HAP-1 (cell line): ENCODE measurements at regions not wholly inside any gene's neighbourhood (a gene's known extent, or its start where the extent isn't known, plus 50 kb on each side); places are given as distances from the start of the nearest gene placed in this dataset.
"Not testable (repeated sequence)": the region's sequence is repeated elsewhere in the genome, so short reads cannot be mapped to it uniquely, and the experiment has no call there.

Experiments
- DNase-seq, 2 experiments: peaks; one replicate each; pipeline ENCODE4 v3.0.0-alpha.2; 2016 to 2020; ENCODE audit warnings: low spot score in 2 of 2
- H3K27me3 ChIP-seq: fragments of 250-450 bp; sonication (Bioruptor Pico); 2 replicates; pipeline ENCODE4 v1.5.1; 2020; ENCODE audit warnings: low read depth, mild to moderate bottlenecking, moderate library complexity
- H3K36me3 ChIP-seq: fragments of 250-450 bp; sonication (Bioruptor Pico); replicated peaks from 2 replicates; pipeline ENCODE4 v1.5.1; 2020; ENCODE audit warnings: mild to moderate bottlenecking
- H3K4me1 ChIP-seq: fragments of 250-450 bp; sonication (Bioruptor Pico); 2 replicates; pipeline ENCODE4 v1.5.1; 2020; ENCODE audit warnings: mild to moderate bottlenecking
- H3K4me3 ChIP-seq: fragments of 250-450 bp; sonication (Bioruptor Pico); 2 replicates; pipeline ENCODE4 v1.5.1; 2020; ENCODE audit warnings: mild to moderate bottlenecking, moderate library complexity
- H3K9me3 ChIP-seq: fragments of 250-450 bp; sonication (Bioruptor Pico); 2 replicates; pipeline ENCODE4 v1.5.1; 2020; ENCODE audit warnings: mild to moderate bottlenecking, moderate library complexity
- in situ Hi-C: fragments of 300-500 bp; cut with MboI; formaldehyde crosslinking; loops from 3 replicates; pipeline ENCODE4 v1.14.3; 2020; ENCODE audit warnings: low sequenced_read_pairs, inconsistent platforms, mixed read lengths

DNA sequence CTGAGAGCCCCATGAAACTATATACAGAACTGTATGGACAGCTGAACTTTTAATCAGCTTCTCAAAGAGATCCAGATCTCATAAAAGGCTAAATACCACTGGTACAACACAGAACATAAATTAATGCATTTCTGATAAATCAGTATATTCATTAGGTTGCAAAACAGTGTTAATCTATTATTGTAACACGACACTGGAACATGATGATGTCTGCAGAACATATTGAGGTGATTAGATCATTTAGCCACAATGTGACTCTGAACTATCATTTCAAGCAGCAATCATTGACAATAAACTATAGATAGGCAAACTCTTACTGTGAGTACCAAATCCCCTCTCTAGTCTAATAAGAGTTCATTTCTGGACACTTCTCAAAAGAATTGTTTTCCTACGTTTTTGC is 50.3 kb downstream of the GASK1B start:
- in situ Hi-C loops = no loop called here
- Histone ChIP-seq H3K9me3 (no peaks in the 10 kb centered on the region), H3K36me3 (peaks cover 8% of the 10 kb centered on the region), H3K27me3 (no peaks in the 10 kb centered on the region), H3K4me1 (peaks cover 38% of the 10 kb centered on the region), H3K4me3 (no peak overlapping the region)
- no peak for DNase-seq

DNA sequence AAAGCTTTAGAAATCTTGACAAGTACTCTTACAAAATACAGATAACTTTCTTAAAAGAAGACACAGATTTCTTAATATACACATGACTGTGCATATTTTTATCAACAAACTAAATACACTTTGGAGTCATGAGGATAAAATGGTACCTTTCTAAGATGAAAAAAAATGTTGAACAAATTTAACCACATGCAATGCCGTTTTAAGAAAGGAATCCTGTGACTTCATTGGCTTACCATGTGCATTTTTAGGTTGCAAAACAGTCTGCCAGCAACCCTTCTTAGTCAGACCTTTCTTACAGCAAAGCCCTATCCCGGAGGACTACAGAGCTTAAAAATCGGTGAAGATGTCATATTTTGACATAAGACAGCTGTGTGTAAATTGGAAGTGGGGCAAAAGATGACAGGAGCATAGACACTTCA is 51.7 kb downstream of the GASK1B start:
- no peak for DNase-seq
- no peaks in the 10 kb centered on the region for H3K36me3 ChIP-seq
- in situ Hi-C loops = no loop called here

DNA sequence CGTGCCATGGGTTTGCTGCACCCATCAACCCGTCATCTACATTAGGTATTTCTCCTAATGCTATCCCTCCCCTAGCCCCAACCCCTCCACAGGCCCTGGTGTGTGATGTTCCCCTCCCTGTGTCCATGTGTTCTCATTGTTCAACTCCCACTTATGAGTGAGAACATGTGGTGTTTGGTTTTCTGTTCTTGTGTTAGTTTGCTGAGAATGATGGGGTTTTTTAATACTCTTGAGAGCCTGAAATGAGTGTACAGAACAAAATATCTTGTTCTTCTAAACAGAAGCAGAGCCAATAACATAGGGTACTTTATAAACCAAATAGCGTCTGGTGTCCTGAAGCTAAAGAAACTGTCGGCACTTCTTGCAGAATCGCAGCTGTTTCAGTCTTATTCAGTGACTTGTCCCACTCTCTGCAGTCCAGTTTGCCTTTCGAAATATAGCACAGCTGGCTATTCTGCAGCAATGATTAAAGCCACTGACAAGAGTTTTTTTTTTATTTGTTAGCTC is 52.1 kb downstream of the GASK1B start:
- H3K36me3 ChIP-seq = not testable (repeated sequence)

More for the DNA sequence above, 51.7 kb downstream of the GASK1B start:
- no peaks in the 10 kb centered on the region for H3K9me3 ChIP-seq
- H3K4me3 ChIP-seq = no peak overlapping the region
- no peaks in the 10 kb centered on the region for H3K27me3 ChIP-seq
- H3K4me1 ChIP-seq = peaks cover 24% of the 10 kb centered on the region

DNA sequence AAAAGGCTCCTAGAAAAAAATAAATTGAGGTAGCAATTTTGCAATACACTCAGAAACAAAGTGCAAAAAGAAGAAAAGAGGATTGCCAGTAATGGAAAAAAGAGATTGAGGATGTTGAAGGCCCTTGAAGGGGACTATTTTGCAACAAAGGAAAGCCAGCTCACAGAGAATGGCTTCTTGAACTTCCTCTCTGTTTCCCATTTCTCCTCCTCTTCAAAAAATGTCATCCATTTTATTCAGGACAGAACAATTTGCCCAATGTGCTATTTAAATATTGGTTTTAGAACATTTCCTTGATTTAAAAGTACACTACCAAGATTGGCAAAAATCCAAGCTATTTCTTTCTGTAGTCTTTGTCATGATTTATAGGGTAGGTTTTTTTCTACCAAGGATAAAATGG is 60.2 kb downstream of the GASK1B start:
- DNase-seq = no peak
- no peak overlapping the region for H3K4me3 ChIP-seq
- H3K9me3 ChIP-seq = no peaks in the 10 kb centered on the region
- peaks cover 23% of the 10 kb centered on the region for H3K4me1 ChIP-seq
- in situ Hi-C loops = no loop called here
- H3K27me3 ChIP-seq = no peaks in the 10 kb centered on the region
- H3K36me3 ChIP-seq = no peaks in the 10 kb centered on the region

More for the DNA sequence above, 52.1 kb downstream of the GASK1B start:
- H3K9me3 ChIP-seq, H3K27me3 ChIP-seq, in situ Hi-C loops, DNase-seq, H3K4me3 ChIP-seq: not testable (repeated sequence)
- H3K4me1 ChIP-seq = peaks cover 19% of the 10 kb centered on the region

DNA sequence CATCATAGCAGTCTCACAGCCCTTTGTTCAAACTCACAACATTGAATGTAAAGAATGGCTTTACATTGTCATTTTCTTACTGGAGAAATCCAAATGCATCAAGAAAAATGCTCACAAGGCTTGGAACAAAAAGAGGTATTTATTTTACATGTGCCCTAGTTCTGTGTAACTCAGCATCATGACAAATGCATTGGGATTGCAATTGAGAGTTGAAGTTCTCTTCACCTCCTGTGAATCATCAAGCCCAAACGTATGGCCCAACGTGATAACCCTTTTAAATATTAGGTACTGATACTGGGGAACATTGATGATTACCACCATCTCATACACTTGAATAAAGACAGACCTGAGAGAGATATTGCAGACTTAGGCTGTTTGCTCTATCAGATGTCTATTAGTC is 61.6 kb downstream of the GASK1B start:
- Histone ChIP-seq H3K4me3 (no peak overlapping the region), H3K27me3 (no peaks in the 10 kb centered on the region), H3K9me3 (no peaks in the 10 kb centered on the region), H3K4me1 (peaks cover 23% of the 10 kb centered on the region), H3K36me3 (no peaks in the 10 kb centered on the region)
- in situ Hi-C loops = no loop called here
- peak in 1 of 2 experiments; percentile 81 for DNase-seq

DNA sequence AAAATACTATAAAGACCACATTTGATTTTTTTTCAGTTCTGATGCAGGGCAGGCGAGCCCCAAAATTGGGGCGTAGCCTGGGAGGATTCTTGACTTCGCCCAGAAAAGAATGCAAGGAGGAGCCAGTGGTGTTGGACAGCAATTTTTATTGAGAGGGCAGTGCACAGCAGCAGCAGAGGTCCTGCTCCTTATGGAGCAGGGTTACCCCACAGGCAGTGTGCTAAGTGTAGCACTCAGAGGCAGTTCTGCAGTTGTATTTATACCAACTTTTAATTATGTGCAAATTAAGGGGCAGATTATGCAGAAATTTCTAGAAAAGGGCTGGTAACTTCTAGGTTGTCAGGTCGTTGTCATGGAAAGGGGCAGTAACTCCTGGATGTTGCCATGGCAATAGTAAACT is 69.9 kb downstream of the GASK1B start:
- Histone ChIP-seq H3K9me3 (no peaks in the 10 kb centered on the region), H3K36me3 (no peaks in the 10 kb centered on the region), H3K27me3 (no peaks in the 10 kb centered on the region), H3K4me3 (no peak overlapping the region), H3K4me1 (peaks cover 9% of the 10 kb centered on the region)
- in situ Hi-C loops = no loop called here
- no peak for DNase-seq

DNA sequence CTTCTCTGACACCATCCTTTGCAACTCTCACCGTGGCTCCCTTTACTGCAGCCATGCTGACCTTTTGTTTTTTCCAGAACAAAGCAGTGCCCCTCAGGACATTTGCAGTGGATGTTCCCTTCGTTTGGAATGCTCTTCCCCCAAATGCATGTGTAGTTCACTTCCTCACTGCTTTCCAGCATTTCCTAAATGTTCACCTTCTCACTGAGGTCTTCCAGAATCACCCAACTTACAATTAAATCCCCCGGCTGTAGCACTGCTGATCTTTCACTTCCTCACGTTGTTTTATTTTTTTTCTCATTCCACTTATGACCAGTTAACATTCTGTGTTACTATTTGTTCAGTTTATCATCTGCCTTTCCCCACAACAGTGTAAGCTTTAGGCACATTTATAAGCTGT is 73.1 kb downstream of the GASK1B start:
- no peak overlapping the region for H3K4me3 ChIP-seq
- peak in 1 of 2 experiments; percentile 12 for DNase-seq
- no peaks in the 10 kb centered on the region for H3K9me3 ChIP-seq
- in situ Hi-C loops = no loop called here
- H3K4me1 ChIP-seq = peaks cover 9% of the 10 kb centered on the region
- H3K36me3 ChIP-seq = no peaks in the 10 kb centered on the region
- H3K27me3 ChIP-seq = no peaks in the 10 kb centered on the region

DNA sequence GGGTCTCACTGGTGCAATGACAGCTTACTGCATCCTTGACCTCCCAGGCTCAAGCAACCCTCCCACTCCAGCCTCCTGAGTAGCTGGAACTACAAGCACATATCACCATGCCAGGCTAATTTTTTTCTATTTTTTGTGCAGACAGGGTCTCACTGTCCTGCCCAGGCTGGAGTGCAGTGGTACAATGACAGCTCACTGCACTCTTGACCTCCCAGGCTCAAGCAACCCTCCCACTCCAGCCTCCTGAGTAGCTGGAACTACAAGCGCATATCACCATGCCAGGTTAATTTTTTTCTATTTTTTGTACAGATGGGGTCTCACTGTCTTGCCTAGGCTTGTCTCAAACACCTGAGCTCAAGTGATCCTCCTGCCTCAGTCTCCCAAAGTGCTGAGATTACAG is 74.0 kb downstream of the GASK1B start:
- in situ Hi-C loops = no loop called here
- no peaks in the 10 kb centered on the region for H3K36me3 ChIP-seq
- DNase-seq = no peak
- H3K9me3 ChIP-seq = no peaks in the 10 kb centered on the region
- H3K4me1 ChIP-seq = peaks cover 9% of the 10 kb centered on the region
- H3K27me3 ChIP-seq = no peaks in the 10 kb centered on the region
- no peak overlapping the region for H3K4me3 ChIP-seq

DNA sequence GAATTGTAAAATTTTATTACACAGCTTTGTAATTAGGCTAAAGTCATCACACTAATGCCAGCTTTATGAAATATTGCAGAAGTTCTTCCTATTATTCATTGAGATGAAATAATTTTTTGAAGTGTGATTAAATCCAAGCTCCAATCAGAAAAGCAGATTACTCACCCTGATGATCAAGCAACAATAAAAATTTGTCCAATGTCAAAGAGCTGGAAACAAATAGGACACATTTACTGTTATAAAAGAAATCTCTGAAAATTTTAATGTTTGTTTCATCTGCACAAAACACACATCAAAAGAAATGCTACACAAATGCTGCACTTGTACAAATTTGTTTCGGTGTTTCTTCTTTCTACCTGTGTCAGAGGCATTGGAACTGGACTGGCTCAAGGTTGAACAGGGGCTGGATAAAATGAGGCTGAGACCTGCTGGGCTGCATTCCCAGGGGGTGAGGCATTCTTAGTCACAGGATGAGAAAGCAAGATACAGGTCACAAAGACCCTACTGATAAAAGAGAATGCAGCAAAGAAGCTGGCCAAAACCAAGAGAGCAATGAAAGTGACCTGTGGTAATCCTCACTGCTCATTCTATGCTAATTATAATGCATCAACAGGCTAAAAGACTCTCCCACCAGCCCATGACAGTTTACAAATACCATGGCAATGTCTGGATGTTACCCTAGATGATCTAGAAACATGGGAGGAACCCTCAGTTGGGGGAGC is 78.3 kb downstream of the GASK1B start:
- in situ Hi-C loops = no loop called here
- H3K27me3 ChIP-seq = no peaks in the 10 kb centered on the region
- no peak for DNase-seq

DNA sequence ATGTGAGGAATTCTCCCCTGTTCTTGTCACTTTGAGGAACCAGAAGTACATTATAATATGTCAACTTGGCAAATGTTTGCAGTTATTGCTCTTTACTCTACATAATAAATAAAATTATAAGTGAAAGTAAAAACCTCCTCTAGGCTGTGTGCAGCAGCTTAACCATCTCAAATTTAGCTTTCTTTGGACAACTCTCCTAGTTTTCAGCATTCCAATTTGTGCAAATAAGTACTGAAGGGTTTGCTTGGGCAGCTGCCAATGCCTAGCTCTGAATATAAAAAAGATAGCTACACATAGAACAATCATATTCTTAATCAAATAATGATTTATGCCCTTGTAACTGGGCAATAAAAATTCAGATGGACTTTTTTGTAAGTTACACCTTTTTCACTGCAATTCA is 82.5 kb downstream of the GASK1B start:
- Histone ChIP-seq H3K9me3 (no peaks in the 10 kb centered on the region), H3K4me3 (no peak overlapping the region), H3K36me3 (no peaks in the 10 kb centered on the region), H3K4me1 (no peaks in the 10 kb centered on the region; the same call in 1 of the 2 replicates), H3K27me3 (no peaks in the 10 kb centered on the region)
- no peak for DNase-seq
- in situ Hi-C loops = no loop called here

More for the DNA sequence above, 78.3 kb downstream of the GASK1B start:
- Histone ChIP-seq H3K4me1 (peaks cover under 1% of the 10 kb centered on the region), H3K4me3 (no peak overlapping the region), H3K9me3 (no peaks in the 10 kb centered on the region), H3K36me3 (no peaks in the 10 kb centered on the region)

DNA sequence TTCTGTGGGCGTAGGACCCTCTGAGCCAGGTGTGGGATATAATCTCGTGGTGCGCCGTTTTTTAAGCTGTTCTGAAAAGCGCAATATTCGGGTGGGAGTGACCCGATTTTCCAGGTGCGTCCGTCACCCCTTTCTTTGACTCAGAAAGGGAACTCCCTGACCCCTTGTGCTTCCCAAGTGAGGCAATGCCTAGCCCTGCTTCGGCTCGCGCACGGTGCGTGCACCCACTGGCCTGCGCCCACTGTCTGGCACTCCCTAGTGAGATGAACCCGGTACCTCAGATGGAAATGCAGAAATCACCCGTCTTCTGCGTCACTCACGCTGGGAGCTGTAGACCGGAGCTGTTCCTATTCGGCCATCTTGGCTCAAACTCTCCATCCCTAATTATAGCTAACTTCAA is 82.9 kb downstream of the GASK1B start:
- H3K4me1 ChIP-seq, H3K36me3 ChIP-seq, DNase-seq, in situ Hi-C loops, H3K27me3 ChIP-seq, H3K9me3 ChIP-seq, H3K4me3 ChIP-seq: not testable (repeated sequence)

DNA sequence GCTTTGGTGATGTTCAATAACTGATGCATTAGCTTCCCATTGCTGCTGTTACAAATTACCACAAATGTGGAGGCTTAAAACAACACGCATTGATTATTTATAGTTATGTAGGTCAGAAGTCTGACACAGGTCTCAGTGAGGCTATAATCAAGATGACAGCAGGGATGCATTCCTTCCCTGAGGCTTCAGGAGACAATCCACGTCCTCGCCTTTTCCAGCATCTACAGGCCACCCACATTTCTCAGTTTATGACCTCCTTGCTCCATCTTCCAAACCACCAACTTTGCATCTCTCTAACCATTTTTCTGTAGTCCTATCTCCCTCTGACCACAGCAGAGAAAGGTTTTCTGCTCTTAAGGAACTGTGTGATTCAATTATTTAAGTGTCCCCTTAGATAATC is 92.5 kb downstream of the GASK1B start:
- in situ Hi-C loops = no loop called here
- H3K36me3 ChIP-seq = no peaks in the 10 kb centered on the region
- H3K27me3 ChIP-seq = no peaks in the 10 kb centered on the region
- no peaks in the 10 kb centered on the region for H3K4me1 ChIP-seq
- H3K4me3 ChIP-seq = no peak overlapping the region
- no peak for DNase-seq
- no peaks in the 10 kb centered on the region for H3K9me3 ChIP-seq

DNA sequence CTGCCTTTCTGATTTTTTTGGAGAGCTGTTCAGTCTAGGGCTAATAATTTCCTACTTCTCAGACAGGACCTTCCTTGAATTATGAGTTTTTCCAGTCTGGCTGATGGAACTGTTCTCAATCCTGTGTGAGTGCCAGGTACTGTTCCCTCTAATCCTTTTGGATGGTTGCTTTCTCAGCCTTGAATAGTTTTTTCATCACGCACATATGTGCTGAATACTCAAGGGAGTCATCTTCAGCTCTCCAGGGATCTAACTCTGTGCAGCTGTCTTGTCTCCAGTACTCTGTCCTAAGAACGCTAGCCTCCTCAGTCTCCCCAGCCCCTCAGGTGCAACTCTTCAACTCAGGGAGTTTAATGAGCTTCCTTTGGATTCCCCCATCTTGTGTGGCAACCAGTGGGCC is 93.2 kb downstream of the GASK1B start:
- Histone ChIP-seq H3K4me3 (no peak overlapping the region), H3K9me3 (no peaks in the 10 kb centered on the region), H3K4me1 (no peaks in the 10 kb centered on the region), H3K36me3 (no peaks in the 10 kb centered on the region), H3K27me3 (no peaks in the 10 kb centered on the region)
- no peak for DNase-seq
- in situ Hi-C loops = no loop called here

DNA sequence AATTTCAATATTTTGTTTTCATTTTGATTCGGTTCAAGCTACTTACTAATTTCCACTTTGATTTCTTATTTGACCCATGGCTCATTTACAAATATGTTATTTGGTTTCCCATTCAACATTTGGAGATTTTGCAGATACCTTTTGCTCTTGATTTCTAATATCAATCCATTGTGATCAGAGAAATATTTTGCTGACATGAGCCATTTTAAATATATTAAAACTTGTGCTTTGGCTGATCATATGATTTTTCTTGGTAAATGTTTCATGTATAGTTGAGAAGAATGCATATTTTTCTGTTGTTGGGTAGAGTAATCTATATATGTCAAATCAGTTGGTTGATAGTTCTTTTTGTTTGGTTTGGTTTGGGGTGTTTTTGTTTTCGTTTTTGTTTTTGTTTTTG is 95.0 kb downstream of the GASK1B start:
- Histone ChIP-seq H3K36me3 (no peaks in the 10 kb centered on the region), H3K27me3 (no peaks in the 10 kb centered on the region), H3K9me3 (no peaks in the 10 kb centered on the region), H3K4me3 (no peak overlapping the region), H3K4me1 (no peaks in the 10 kb centered on the region; the same call in none of the 2 replicates)
- in situ Hi-C loops = no loop called here
- DNase-seq = no peak

DNA sequence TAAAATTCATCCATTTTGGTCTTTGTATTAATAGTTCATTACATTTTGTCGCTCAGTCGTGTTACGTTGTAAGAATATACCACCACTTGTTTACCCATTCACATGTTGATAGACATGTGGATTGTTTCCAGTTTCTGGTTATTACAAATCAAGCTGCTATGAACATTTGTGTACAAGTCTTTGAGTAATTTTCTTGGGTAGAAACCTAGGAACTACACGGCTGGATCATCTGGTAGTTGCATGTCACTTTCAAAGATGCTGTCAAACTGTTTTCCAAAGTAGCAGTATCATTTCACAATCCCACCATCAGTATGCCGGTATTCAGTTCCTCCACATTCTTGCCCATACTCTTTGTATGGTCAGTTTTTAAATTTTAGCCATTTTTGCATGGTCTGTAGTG is 98.0 kb downstream of the GASK1B start:
- no peaks in the 10 kb centered on the region for H3K27me3 ChIP-seq
- no peaks in the 10 kb centered on the region; the same call in none of the 2 replicates for H3K4me1 ChIP-seq
- H3K4me3 ChIP-seq = no peak overlapping the region
- in situ Hi-C loops = no loop called here
- no peaks in the 10 kb centered on the region for H3K36me3 ChIP-seq
- DNase-seq = no peak
- H3K9me3 ChIP-seq = no peaks in the 10 kb centered on the region
